ENCODE measurements at regions not wholly inside any gene's neighbourhood (a gene's known extent, or its start where the extent isn't known, plus 50 kb on each side); places are given as distances from the start of the nearest gene placed in this dataset.

- Histone ChIP-seq H3K9me2 (ENCODE audit: insufficient read depth, low read length) (no peaks in the 10 kb centered on the region), H4K20me1 (ENCODE audit: insufficient read depth, low read length) (no peaks in the 10 kb centered on the region), H3K4me3 (ENCODE audit: low read depth, low read length, poor library complexity, severe bottlenecking) (no peak overlapping the region), H3K4me2 (ENCODE audit: low read length) (no peak overlapping the region), H3K4me1 (ENCODE audit: insufficient read depth, low read length, poor library complexity, severe bottlenecking) (no peaks in the 10 kb centered on the region), H2AFZ (ENCODE audit: low read length) (no peak overlapping the region), H3K79me2 (ENCODE audit: insufficient read depth, low read depth, low read length) (no peaks in the 10 kb centered on the region), H3K9me3 (ENCODE audit: low read length) (no peaks in the 10 kb centered on the region), H3K36me3 (ENCODE audit: insufficient read depth, low read length) (no peaks in the 10 kb centered on the region), H3K27ac (ENCODE audit: low read depth, low read length, poor library complexity, severe bottlenecking) (no peak overlapping the region)
- no peak for TF ChIP-seq CTCF (conservative IDR thresholded peaks at IDR 0.05; ENCODE audit: low read length)
- no peak for TF ChIP-seq EZH2phosphoT487 (IDR thresholded peaks at IDR 0.05; ENCODE audit: borderline replicate concordance, low read depth, low read length)
- ChIA-PET POLR2A (no interaction called here), CTCF (ENCODE audit: unreplicated experiment) (no interaction called here)
- intact Hi-C loops (cut with micrococcal nuclease; ENCODE audit: unreplicated experiment): no loop called here
- no TSS peak for BruUV-seq (replicated peaks)
- DNase-seq (ENCODE audit: low spot score): no peak
Measured at GRCh38 chr4:42747971-42748370, 91.1 kb upstream of the ATP8A1 start.

DNA sequence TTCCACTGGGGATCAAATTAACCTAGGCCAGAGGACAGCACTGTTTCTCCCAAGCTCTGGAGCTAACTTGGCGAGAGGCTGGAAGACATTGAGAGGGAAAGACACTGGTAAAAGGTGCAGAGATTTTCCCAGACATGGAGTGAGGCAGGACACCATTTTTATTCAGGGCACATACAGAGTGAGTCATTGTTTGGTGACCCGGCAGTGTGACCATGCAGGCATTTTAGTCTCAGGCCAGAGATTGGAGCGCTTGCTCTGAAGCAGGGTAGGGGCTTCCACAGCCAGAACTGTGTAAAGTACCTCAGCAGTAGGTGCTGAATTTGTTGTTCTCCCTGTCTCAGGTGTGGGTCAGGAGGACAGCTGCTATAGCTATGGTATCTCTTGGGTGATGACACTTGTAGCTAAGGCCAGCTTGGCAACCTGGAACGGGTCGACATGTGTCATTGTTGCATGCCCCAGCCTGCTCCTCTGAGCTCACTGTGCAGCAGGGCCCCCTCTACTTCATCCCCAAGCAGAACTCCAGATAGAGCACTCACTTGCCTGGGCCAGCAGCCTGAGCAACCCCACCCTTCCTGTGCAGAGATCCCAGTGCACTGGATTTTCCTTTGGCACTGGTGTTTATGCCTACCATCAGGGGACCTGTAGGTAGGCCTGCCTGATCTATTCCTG is 79.8 kb upstream of the ATP8A1 start:
- no peaks in the 10 kb centered on the region for H3K4me1 ChIP-seq (ENCODE audit: insufficient read depth, low read length, poor library complexity, severe bottlenecking)
- intact Hi-C loops (cut with micrococcal nuclease; ENCODE audit: unreplicated experiment): no loop called here
- no peak overlapping the region for H3K4me2 ChIP-seq (ENCODE audit: low read length)
- no peaks in the 10 kb centered on the region for H4K20me1 ChIP-seq (ENCODE audit: insufficient read depth, low read length)
- TF ChIP-seq CTCF (conservative IDR thresholded peaks at IDR 0.05; ENCODE audit: low read length) (no peak), EZH2phosphoT487 (IDR thresholded peaks at IDR 0.05; ENCODE audit: borderline replicate concordance, low read depth, low read length) (no peak)
- no peaks in the 10 kb centered on the region for H3K36me3 ChIP-seq (ENCODE audit: insufficient read depth, low read length)
- no peaks in the 10 kb centered on the region for H3K79me2 ChIP-seq (ENCODE audit: insufficient read depth, low read depth, low read length)
- no peaks in the 10 kb centered on the region for H3K9me2 ChIP-seq (ENCODE audit: insufficient read depth, low read length)
- POLR2A ChIA-PET: interaction anchor here (2.4 kb wide), 1 partner anchor 21 kb away, joined by 6 read pairs; no protein-coding TSS in a partner anchor
- no peak overlapping the region for H2AFZ ChIP-seq (ENCODE audit: low read length)
- BruUV-seq (replicated peaks): no TSS peak
- no peak for DNase-seq (ENCODE audit: low spot score)
- no peak overlapping the region for H3K4me3 ChIP-seq (ENCODE audit: low read depth, low read length, poor library complexity, severe bottlenecking)
- CTCF ChIA-PET (ENCODE audit: unreplicated experiment): no interaction called here
- peaks cover 9% of the 10 kb centered on the region; the same call in 1 of the 2 replicates for H3K9me3 ChIP-seq (ENCODE audit: low read length)
- H3K27ac ChIP-seq (ENCODE audit: low read depth, low read length, poor library complexity, severe bottlenecking): no peak overlapping the region

DNA sequence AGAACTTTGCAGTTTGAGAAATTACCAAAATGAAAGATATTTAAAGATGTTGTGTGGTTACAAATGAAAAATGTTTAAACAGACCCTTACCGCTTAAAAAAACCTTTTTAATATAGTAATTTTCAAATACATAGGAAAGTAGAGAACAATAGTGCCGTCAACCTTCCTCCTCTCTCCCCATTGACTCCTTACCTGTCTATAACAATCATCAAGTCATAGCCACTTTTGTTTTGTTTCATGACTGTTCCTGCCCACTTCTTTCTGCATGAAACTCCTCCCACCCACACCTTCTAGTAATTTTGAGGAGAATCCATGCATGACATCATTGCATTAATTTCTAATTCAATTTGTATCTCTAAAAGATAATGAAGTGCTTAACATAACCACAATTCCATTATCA is 76.5 kb upstream of the ATP8A1 start:
- Histone ChIP-seq H3K9me2 (ENCODE audit: insufficient read depth, low read length) (no peaks in the 10 kb centered on the region), H2AFZ (ENCODE audit: low read length) (no peak overlapping the region), H3K4me1 (ENCODE audit: insufficient read depth, low read length, poor library complexity, severe bottlenecking) (no peaks in the 10 kb centered on the region), H3K4me3 (ENCODE audit: low read depth, low read length, poor library complexity, severe bottlenecking) (no peak overlapping the region), H3K9me3 (ENCODE audit: low read length) (peaks cover 11% of the 10 kb centered on the region; the same call in 1 of the 2 replicates), H4K20me1 (ENCODE audit: insufficient read depth, low read length) (no peaks in the 10 kb centered on the region), H3K27ac (ENCODE audit: low read depth, low read length, poor library complexity, severe bottlenecking) (no peak overlapping the region), H3K79me2 (ENCODE audit: insufficient read depth, low read depth, low read length) (no peaks in the 10 kb centered on the region), H3K36me3 (ENCODE audit: insufficient read depth, low read length) (no peaks in the 10 kb centered on the region), H3K4me2 (ENCODE audit: low read length) (no peak overlapping the region)
- ChIA-PET CTCF (ENCODE audit: unreplicated experiment) (no interaction called here), POLR2A (no interaction called here)
- intact Hi-C loops (cut with micrococcal nuclease; ENCODE audit: unreplicated experiment): no loop called here
- BruUV-seq (replicated peaks): no TSS peak
- DNase-seq (ENCODE audit: low spot score): no peak
- TF ChIP-seq EZH2phosphoT487 (IDR thresholded peaks at IDR 0.05; ENCODE audit: borderline replicate concordance, low read depth, low read length) (no peak), CTCF (conservative IDR thresholded peaks at IDR 0.05; ENCODE audit: low read length) (no peak)
